PFSK-1 (cell line): ENCODE measurements at regions not wholly inside any gene's neighbourhood (a gene's known extent, or its start where the extent isn't known, plus 50 kb on each side); places are given as distances from the start of the nearest gene placed in this dataset.

Experiments
- FOXP2 ChIP-seq: optimal IDR thresholded peaks from 2 replicates; pipeline ENCODE3; 2011; ENCODE audit warnings: borderline replicate concordance, control low read depth, inconsistent platforms; ENCODE audit not compliant: insufficient read depth; ENCODE audit errors: extremely low read length, extremely low read depth
- POLR2AphosphoS5 ChIP-seq: IDR thresholded peaks from 2 replicates; pipeline ENCODE4 v1.6.1; 2012; ENCODE audit warnings: low read depth, mild to moderate bottlenecking, control low read depth, low read length, moderate library complexity
- SIN3A ChIP-seq: IDR thresholded peaks from 2 replicates; pipeline ENCODE4 v1.6.1; 2012; ENCODE audit warnings: mild to moderate bottlenecking, low read length, moderate library complexity, borderline replicate concordance; ENCODE audit not compliant: insufficient read depth
- TAF1 ChIP-seq: IDR thresholded peaks from 2 replicates; pipeline ENCODE4 v1.6.1; 2012; ENCODE audit warnings: low read length, control low read depth, borderline replicate concordance; ENCODE audit not compliant: insufficient read depth
- TF ChIP-seq, protein P1 (sequence below), 2 experiments: IDR thresholded peaks; 2 replicates each; pipeline versions ENCODE4 v1.6.1 to v1.8.0; 2011 to 2012; ENCODE audit warnings: low read depth in 2 of 2, low read length in 2 of 2, control low read depth in 1 of 2, inconsistent platforms in 1 of 2, mild to moderate bottlenecking in 1 of 2, moderate library complexity in 1 of 2; ENCODE audit not compliant: insufficient read depth in 1 of 2

DNA sequence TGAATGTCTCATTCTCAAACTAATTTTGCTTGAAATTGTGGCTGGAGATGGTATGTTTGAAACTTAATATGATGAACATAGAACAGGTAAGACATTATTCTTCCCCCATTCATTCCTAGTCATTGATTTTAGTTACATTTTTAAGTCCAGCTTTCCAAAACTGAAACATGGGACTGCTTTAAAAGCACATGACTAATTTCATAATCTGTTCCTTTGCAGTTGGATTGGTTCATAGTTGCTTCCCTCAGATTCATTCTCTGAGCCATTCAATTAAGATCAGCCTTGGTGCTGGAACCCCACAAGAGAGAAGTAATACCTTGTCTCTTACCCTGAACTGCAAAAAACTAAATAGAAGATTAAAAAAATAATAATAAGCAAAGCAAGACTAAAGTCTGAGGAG is 87.5 kb upstream of the TGFBR2 start:
- TF ChIP-seq, protein P1, sequence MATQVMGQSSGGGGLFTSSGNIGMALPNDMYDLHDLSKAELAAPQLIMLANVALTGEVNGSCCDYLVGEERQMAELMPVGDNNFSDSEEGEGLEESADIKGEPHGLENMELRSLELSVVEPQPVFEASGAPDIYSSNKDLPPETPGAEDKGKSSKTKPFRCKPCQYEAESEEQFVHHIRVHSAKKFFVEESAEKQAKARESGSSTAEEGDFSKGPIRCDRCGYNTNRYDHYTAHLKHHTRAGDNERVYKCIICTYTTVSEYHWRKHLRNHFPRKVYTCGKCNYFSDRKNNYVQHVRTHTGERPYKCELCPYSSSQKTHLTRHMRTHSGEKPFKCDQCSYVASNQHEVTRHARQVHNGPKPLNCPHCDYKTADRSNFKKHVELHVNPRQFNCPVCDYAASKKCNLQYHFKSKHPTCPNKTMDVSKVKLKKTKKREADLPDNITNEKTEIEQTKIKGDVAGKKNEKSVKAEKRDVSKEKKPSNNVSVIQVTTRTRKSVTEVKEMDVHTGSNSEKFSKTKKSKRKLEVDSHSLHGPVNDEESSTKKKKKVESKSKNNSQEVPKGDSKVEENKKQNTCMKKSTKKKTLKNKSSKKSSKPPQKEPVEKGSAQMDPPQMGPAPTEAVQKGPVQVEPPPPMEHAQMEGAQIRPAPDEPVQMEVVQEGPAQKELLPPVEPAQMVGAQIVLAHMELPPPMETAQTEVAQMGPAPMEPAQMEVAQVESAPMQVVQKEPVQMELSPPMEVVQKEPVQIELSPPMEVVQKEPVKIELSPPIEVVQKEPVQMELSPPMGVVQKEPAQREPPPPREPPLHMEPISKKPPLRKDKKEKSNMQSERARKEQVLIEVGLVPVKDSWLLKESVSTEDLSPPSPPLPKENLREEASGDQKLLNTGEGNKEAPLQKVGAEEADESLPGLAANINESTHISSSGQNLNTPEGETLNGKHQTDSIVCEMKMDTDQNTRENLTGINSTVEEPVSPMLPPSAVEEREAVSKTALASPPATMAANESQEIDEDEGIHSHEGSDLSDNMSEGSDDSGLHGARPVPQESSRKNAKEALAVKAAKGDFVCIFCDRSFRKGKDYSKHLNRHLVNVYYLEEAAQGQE (IDR thresholded peaks at IDR 0.05; ENCODE audit: insufficient read depth in 1 of 2, low read depth in 2 of 2, low read length in 2 of 2) = no peak
- TF ChIP-seq TAF1 (no peak), SIN3A (no peak), POLR2AphosphoS5 (no peak), FOXP2 (no peak)

DNA sequence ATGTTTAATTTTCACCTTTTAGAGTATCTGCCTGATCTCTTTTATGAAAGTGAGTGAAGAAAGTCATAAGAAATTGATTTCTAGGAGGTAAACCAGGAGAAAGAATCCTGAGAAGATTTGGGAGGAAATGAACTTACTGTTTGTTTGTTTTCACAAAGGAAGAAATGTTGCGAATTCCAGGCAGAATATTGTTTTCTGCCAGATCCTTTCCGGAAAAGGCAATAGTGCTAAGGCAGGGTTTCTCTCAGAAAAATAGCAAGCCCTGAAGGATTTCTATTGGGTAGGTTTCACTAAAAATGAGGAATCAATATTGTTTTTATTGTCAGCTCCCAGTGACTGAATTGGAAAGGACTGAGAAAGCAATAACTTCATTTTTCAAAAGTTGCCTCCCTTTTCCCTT is 85.7 kb upstream of the TGFBR2 start:
- TF ChIP-seq SIN3A = no peak
- TF ChIP-seq FOXP2 = no peak
- TF ChIP-seq POLR2AphosphoS5 = no peak
- TF ChIP-seq TAF1 = no peak
- TF ChIP-seq, protein P1 (IDR thresholded peaks at IDR 0.05; ENCODE audit: insufficient read depth in 1 of 2, low read depth in 2 of 2, low read length in 2 of 2) = no peak

DNA sequence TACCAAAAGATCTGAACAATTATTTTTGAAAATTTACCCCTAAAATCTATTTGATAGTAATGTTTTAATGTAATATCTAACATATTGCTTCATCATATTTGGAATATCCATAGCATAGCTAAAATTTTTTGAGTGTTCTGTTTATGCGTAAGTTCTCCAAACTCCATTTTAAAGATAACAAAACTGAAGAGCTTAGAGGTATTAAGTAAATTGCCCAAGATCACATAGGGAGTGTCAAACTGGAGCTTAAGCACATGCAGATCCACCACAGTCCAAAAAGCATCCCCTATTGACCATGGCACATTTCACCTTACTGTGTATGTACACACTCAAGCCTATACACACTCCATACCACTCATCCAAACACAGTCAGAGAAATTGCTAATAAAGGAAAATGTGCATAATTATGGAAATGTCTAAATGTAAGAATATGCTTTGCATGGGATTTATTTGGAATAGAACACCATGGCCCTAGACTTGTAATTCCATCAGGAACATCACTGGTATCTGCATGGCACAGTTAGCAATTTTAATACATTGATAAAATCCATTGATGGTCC is 85.2 kb upstream of the TGFBR2 start:
- TF ChIP-seq, protein P1 (IDR thresholded peaks at IDR 0.05; ENCODE audit: insufficient read depth in 1 of 2, low read depth in 2 of 2, low read length in 2 of 2) = no peak
- TF ChIP-seq SIN3A (no peak), FOXP2 (no peak), TAF1 (no peak), POLR2AphosphoS5 (no peak)

DNA sequence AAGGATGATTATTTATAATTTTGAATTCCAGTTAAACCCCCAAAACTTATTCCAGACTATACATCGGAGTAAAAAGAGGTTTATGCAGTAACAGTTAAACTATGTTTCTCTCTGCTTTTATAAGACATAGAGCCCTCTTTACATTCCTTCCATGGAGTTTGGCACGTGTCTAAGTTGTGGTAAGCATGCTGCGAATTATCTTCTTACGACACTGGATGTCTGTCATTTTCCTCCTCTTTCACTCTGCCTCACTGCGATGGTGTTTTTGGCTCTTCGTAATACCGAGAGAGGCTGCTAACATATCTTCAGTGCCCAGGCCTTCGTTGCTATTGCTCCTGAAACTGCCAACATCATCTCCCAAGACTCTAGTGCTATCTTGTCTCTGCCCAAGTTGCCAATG is 83.9 kb upstream of the TGFBR2 start:
- TF ChIP-seq FOXP2 (no peak), SIN3A (no peak), TAF1 (no peak), POLR2AphosphoS5 (no peak)
- TF ChIP-seq, protein P1 (IDR thresholded peaks at IDR 0.05; ENCODE audit: insufficient read depth in 1 of 2, low read depth in 2 of 2, low read length in 2 of 2) = no peak
